PFSK-1 (cell line): ENCODE measurements at regions not wholly inside any gene's neighbourhood (a gene's known extent, or its start where the extent isn't known, plus 50 kb on each side); places are given as distances from the start of the nearest gene placed in this dataset.

Experiments used
- FOXP2 ChIP-seq: optimal IDR thresholded peaks from 2 replicates; pipeline ENCODE3; 2011; ENCODE audit warnings: borderline replicate concordance, control low read depth, inconsistent platforms; ENCODE audit not compliant: insufficient read depth; ENCODE audit errors: extremely low read length, extremely low read depth
- POLR2AphosphoS5 ChIP-seq: IDR thresholded peaks from 2 replicates; pipeline ENCODE4 v1.6.1; 2012; ENCODE audit warnings: low read depth, mild to moderate bottlenecking, control low read depth, low read length, moderate library complexity
- REST ChIP-seq, 2 experiments: IDR thresholded peaks; 2 replicates each; pipeline versions ENCODE4 v1.6.1 to v1.8.0; 2011 to 2012; ENCODE audit warnings: low read depth in 2 of 2, low read length in 2 of 2, control low read depth in 1 of 2, inconsistent platforms in 1 of 2, mild to moderate bottlenecking in 1 of 2, moderate library complexity in 1 of 2; ENCODE audit not compliant: insufficient read depth in 1 of 2
- SIN3A ChIP-seq: IDR thresholded peaks from 2 replicates; pipeline ENCODE4 v1.6.1; 2012; ENCODE audit warnings: mild to moderate bottlenecking, low read length, moderate library complexity, borderline replicate concordance; ENCODE audit not compliant: insufficient read depth
- TAF1 ChIP-seq: IDR thresholded peaks from 2 replicates; pipeline ENCODE4 v1.6.1; 2012; ENCODE audit warnings: low read length, control low read depth, borderline replicate concordance; ENCODE audit not compliant: insufficient read depth

- no peak for TF ChIP-seq POLR2AphosphoS5
- TF ChIP-seq TAF1, result no peak
- TF ChIP-seq REST (IDR thresholded peaks at IDR 0.05; ENCODE audit: insufficient read depth in 1 of 2, low read depth in 2 of 2, low read length in 2 of 2), result no peak
- no peak for TF ChIP-seq SIN3A
- TF ChIP-seq FOXP2, result no peak
Measured at GRCh38 chr2:37554155-37554510, 117.3 kb downstream of the CDC42EP3 start.
